ENCODE measurements at regions not wholly inside any gene's neighbourhood (a gene's known extent, or its start where the extent isn't known, plus 50 kb on each side); places are given as distances from the start of the nearest gene placed in this dataset.

GRCh38 chr2:37569131-37569823 lies 102.2 kb downstream of the CDC42EP3 start:
- Mint-ChIP-seq H3K27ac (ENCODE audit: low read depth, unreplicated experiment) (no peak overlapping the region), H3K36me3 (ENCODE audit: insufficient read depth, unreplicated experiment) (no peaks in the 10 kb centered on the region), H3K4me3 (ENCODE audit: unreplicated experiment) (no peak overlapping the region), H3K27me3 (ENCODE audit: insufficient read depth, unreplicated experiment) (no peaks in the 10 kb centered on the region), H3K9me3 (ENCODE audit: unreplicated experiment) (no peaks in the 10 kb centered on the region), H3K4me1 (ENCODE audit: insufficient read depth, unreplicated experiment) (peaks cover 55% of the 10 kb centered on the region)
- ChIA-PET CTCF (no interaction called here), POLR2A (no interaction called here)
- no TSS peak for BruUV-seq (replicated peaks)
- intact Hi-C loops (cut with micrococcal nuclease), result no loop called here
- TF ChIP-seq CTCF (IDR thresholded peaks at IDR 0.05; ENCODE audit: unreplicated experiment), result no peak
- DNase-seq (ENCODE audit: unreplicated experiment), result no peak

GRCh38 chr2:37569986-37570679 lies 101.3 kb downstream of the CDC42EP3 start:
- no TSS peak for BruUV-seq (replicated peaks)
- intact Hi-C loops (cut with micrococcal nuclease), result no loop called here
- peaks cover 56% of the 10 kb centered on the region for H3K4me1 Mint-ChIP-seq (ENCODE audit: insufficient read depth, unreplicated experiment)
- no peaks in the 10 kb centered on the region for H3K27me3 Mint-ChIP-seq (ENCODE audit: insufficient read depth, unreplicated experiment)
- CTCF ChIA-PET, result interaction anchor here (0.6 kb wide), 1 partner anchor 126 kb away, joined by 4 read pairs; no protein-coding TSS in a partner anchor
- POLR2A ChIA-PET, result interaction anchor here (0.7 to 1.1 kb wide), 2 partner anchors 19 to 1089 kb away, joined by 3 read pairs; no protein-coding TSS in a partner anchor
- H3K36me3 Mint-ChIP-seq (ENCODE audit: insufficient read depth, unreplicated experiment), result peaks cover 5% of the 10 kb centered on the region
- TF ChIP-seq CTCF (IDR thresholded peaks at IDR 0.05; ENCODE audit: unreplicated experiment), result no peak
- no peak for DNase-seq (ENCODE audit: unreplicated experiment)
- no peaks in the 10 kb centered on the region for H3K9me3 Mint-ChIP-seq (ENCODE audit: unreplicated experiment)
- no peak overlapping the region for H3K4me3 Mint-ChIP-seq (ENCODE audit: unreplicated experiment)
- peak overlapping the region; percentile 78 for H3K27ac Mint-ChIP-seq (ENCODE audit: low read depth, unreplicated experiment)

GRCh38 chr2:37570773-37571586 lies 100.5 kb downstream of the CDC42EP3 start:
- peaks cover 5% of the 10 kb centered on the region for H3K36me3 Mint-ChIP-seq (ENCODE audit: insufficient read depth, unreplicated experiment)
- intact Hi-C loops (cut with micrococcal nuclease), result no loop called here
- H3K4me3 Mint-ChIP-seq (ENCODE audit: unreplicated experiment), result no peak overlapping the region
- TF ChIP-seq CTCF (IDR thresholded peaks at IDR 0.05; ENCODE audit: unreplicated experiment), result no peak
- no peaks in the 10 kb centered on the region for H3K9me3 Mint-ChIP-seq (ENCODE audit: unreplicated experiment)
- POLR2A ChIA-PET, result interaction anchor here (0.7 to 1.6 kb wide), 5 partner anchors 12 to 1088 kb away, joined by 3 to 4 read pairs (median 3); no protein-coding TSS in a partner anchor
- DNase-seq (ENCODE audit: unreplicated experiment), result peak; percentile 64
- BruUV-seq (replicated peaks), result no TSS peak
- peaks cover 54% of the 10 kb centered on the region for H3K4me1 Mint-ChIP-seq (ENCODE audit: insufficient read depth, unreplicated experiment)
- peak overlapping the region; percentile 78 for H3K27ac Mint-ChIP-seq (ENCODE audit: low read depth, unreplicated experiment)
- no peaks in the 10 kb centered on the region for H3K27me3 Mint-ChIP-seq (ENCODE audit: insufficient read depth, unreplicated experiment)
- CTCF ChIA-PET, result interaction anchor here (0.6 kb wide), 1 partner anchor 125 kb away, joined by 4 read pairs; no protein-coding TSS in a partner anchor
